ENCODE measurements at regions not wholly inside any gene's neighbourhood (a gene's known extent, or its start where the extent isn't known, plus 50 kb on each side); places are given as distances from the start of the nearest gene placed in this dataset.
"Not testable (repeated sequence)": the region's sequence is repeated elsewhere in the genome, so short reads cannot be mapped to it uniquely, and the experiment has no call there.

DNA sequence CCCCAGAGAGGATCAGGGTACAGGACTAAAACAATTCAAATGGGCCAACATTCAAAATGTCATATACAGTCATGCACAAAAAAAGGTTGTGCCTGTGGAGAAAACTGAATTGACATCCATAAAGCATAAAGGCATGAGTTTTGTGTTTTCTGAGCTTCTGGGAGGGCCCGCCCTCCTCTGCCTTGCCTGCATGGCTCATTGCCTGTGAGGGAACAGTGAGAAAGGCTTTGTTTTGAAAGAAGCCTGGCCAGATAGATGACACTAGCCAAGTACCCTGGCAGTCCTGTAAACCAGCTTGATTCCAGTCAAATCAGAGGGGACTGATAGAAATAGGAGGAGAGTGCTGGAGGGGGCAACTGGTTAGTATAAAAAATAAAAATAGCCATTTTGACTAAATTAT, 194.3 kb downstream of the KIT start:
- DNase-seq (ENCODE audit: insufficient read length, low spot score) = no peak
- TF ChIP-seq POU2F2 (IDR thresholded peaks at IDR 0.05; ENCODE audit: low read depth, low read length) (no peak), POLR2A (IDR thresholded peaks at IDR 0.05; ENCODE audit: low read depth, low read length) (no peak), SPI1 (IDR thresholded peaks at IDR 0.05; ENCODE audit: low read depth, low read length) (no peak), POLR2AphosphoS5 (IDR thresholded peaks at IDR 0.05; ENCODE audit: low read depth, low read length) (no peak), TAF1 (IDR thresholded peaks at IDR 0.05; ENCODE audit: low read depth, low read length) (no peak), PAX5 (IDR thresholded peaks at IDR 0.05; ENCODE audit: insufficient read depth, low read length, severe bottlenecking) (no peak)
- FAIRE-seq = no peak

DNA sequence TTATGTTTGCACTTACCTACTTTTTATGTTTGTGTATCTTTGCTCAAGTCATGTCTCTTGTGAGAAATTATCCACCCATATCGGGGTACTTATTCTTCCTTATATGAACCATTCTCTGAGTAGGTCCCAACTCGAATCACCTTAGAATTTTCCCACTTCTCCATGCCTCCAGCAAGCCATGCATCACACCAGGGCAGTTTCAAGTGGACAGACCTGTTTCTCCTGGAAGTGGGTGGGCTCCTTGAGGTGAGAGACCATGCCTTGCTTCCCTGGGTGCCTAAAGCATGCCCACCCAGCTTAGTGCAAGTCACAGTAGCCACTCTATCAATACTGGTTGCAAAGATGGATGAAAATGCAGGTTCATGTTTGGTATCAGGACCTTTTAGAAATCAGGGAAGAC, 187.2 kb downstream of the KIT start:
- FAIRE-seq = no peak
- TF ChIP-seq PAX5 (IDR thresholded peaks at IDR 0.05; ENCODE audit: insufficient read depth, low read length, severe bottlenecking) (no peak), SPI1 (IDR thresholded peaks at IDR 0.05; ENCODE audit: low read depth, low read length) (no peak), TAF1 (IDR thresholded peaks at IDR 0.05; ENCODE audit: low read depth, low read length) (no peak), POU2F2 (IDR thresholded peaks at IDR 0.05; ENCODE audit: low read depth, low read length) (no peak), POLR2AphosphoS5 (IDR thresholded peaks at IDR 0.05; ENCODE audit: low read depth, low read length) (no peak), POLR2A (IDR thresholded peaks at IDR 0.05; ENCODE audit: low read depth, low read length) (no peak)
- DNase-seq (ENCODE audit: insufficient read length, low spot score) = no peak

DNA sequence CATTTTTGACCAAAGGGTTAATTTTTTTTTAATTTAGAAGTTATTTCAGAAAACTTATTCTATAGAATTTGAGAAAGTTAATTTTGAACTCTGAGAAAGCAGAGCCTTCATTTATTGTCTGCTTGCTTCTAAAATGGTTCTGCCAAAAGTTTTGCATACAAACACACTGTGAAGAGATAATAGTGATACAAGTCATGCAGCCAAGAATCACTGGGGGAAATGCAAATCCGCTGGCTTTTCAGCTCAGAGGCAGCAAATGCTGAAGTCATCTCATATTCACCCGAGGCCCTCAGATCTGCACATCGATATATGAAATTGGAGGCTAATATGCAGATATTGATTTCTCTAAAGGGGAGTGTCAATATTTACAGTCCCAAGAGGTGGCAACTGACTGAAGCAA, 186.2 kb downstream of the KIT start:
- DNase-seq (ENCODE audit: insufficient read length, low spot score) = no peak
- TF ChIP-seq POLR2A (IDR thresholded peaks at IDR 0.05; ENCODE audit: low read depth, low read length) = no peak
- FAIRE-seq = no peak

GRCh38 chr4:54843106-54843505, 185.3 kb downstream of the KIT start:
- DNase-seq (ENCODE audit: insufficient read length, low spot score) = no peak
- TF ChIP-seq POU2F2 (IDR thresholded peaks at IDR 0.05; ENCODE audit: low read depth, low read length) (no peak), POLR2AphosphoS5 (IDR thresholded peaks at IDR 0.05; ENCODE audit: low read depth, low read length) (no peak), POLR2A (IDR thresholded peaks at IDR 0.05; ENCODE audit: low read depth, low read length) (no peak), TAF1 (IDR thresholded peaks at IDR 0.05; ENCODE audit: low read depth, low read length) (no peak), SPI1 (IDR thresholded peaks at IDR 0.05; ENCODE audit: low read depth, low read length) (no peak), PAX5 (IDR thresholded peaks at IDR 0.05; ENCODE audit: insufficient read depth, low read length, severe bottlenecking) (no peak)
- no peak for FAIRE-seq

DNA sequence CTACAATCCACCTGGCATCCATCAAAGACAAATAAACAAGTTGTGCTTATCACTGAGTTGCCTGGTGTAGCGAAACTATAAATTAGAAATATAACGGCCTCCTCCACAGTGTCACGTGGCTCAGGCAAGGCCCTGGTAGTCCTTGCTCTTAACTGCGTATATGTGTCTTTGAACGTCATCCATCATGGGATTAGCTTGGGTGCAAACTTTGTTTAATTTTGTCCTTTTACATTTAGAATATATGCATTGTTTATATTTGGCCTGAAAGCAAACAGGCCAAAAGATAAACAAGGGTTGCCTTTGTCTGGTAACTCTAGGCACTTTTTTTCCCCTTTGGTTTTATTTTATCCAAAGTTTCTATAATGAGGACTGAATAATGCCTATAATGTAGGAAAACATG, 184.9 kb downstream of the KIT start:
- no peak for TF ChIP-seq POU2F2 (IDR thresholded peaks at IDR 0.05; ENCODE audit: low read depth, low read length)
- no peak for TF ChIP-seq PAX5 (IDR thresholded peaks at IDR 0.05; ENCODE audit: insufficient read depth, low read length, severe bottlenecking)
- TF ChIP-seq POLR2A (IDR thresholded peaks at IDR 0.05; ENCODE audit: low read depth, low read length) = no peak
- no peak for TF ChIP-seq POLR2AphosphoS5 (IDR thresholded peaks at IDR 0.05; ENCODE audit: low read depth, low read length)
- TF ChIP-seq TAF1 (IDR thresholded peaks at IDR 0.05; ENCODE audit: low read depth, low read length) = no peak
- no peak for TF ChIP-seq SPI1 (IDR thresholded peaks at IDR 0.05; ENCODE audit: low read depth, low read length)
- FAIRE-seq (no peak), DNase-seq (ENCODE audit: insufficient read length, low spot score) (no peak)

DNA sequence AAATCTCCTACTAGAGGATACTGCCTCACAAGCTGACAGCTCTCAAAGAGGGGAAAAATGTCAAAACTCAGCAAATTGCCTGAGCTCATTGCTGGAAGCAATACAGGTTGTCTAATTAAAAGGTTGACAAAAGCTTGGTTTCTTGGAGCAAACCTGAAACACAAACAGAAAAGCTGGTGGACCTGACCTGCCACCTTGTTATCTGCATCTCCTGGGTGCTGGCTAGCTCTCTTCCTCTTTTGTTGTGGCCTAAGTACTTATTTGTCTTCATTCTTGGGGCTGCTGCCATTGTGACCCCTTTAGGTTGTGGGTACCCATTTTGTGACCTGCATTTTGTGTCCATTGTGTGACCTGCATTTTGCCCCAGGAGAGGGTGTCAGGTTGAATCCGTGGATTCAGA, 184.5 kb downstream of the KIT start:
- no peak for DNase-seq (ENCODE audit: insufficient read length, low spot score)
- TF ChIP-seq TAF1 (IDR thresholded peaks at IDR 0.05; ENCODE audit: low read depth, low read length) (no peak), POU2F2 (IDR thresholded peaks at IDR 0.05; ENCODE audit: low read depth, low read length) (no peak), SPI1 (IDR thresholded peaks at IDR 0.05; ENCODE audit: low read depth, low read length) (no peak), POLR2A (IDR thresholded peaks at IDR 0.05; ENCODE audit: low read depth, low read length) (no peak), POLR2AphosphoS5 (IDR thresholded peaks at IDR 0.05; ENCODE audit: low read depth, low read length) (no peak), PAX5 (IDR thresholded peaks at IDR 0.05; ENCODE audit: insufficient read depth, low read length, severe bottlenecking) (no peak)
- no peak for FAIRE-seq

DNA sequence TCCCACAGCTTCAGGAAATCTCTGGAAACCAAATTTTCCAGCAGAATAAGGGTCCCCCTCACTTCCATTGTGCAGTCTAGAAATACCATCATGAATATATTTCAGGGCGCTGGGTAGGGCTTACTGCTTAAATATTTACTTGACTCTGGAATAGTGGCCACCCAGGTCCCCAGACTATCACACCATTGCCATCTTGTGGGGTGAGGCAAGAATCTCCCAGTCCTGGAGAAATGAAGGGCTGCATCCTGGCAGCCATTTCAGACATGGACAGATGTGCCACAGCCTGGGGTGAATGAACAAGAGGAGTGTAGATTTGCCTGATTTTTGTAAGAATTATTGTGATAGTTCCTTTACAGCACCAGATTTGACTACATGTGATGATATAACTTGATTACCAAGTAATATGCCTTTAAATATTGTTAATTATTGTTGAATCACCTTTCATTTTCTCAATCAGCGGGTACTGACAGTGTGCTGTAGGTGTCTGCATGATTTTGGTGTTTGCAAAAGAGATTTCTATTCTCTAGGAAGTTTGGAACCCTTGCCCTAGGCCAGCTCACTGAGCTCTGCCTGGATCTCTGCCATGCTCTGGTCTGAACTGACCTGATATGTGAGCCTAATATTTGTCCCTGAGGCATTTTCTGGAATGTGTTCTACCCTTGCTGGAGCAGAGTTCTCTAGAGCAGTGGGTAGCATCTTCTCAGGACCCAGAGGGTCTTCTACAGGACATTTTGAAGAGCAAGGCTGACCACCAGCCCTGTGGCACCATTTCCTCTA, 183.4 kb downstream of the KIT start:
- FAIRE-seq (no peak), DNase-seq (ENCODE audit: insufficient read length, low spot score) (no peak)
- no peak for TF ChIP-seq POLR2AphosphoS5 (IDR thresholded peaks at IDR 0.05; ENCODE audit: low read depth, low read length)
- no peak for TF ChIP-seq SPI1 (IDR thresholded peaks at IDR 0.05; ENCODE audit: low read depth, low read length)
- no peak for TF ChIP-seq POLR2A (IDR thresholded peaks at IDR 0.05; ENCODE audit: low read depth, low read length)
- TF ChIP-seq TAF1 (IDR thresholded peaks at IDR 0.05; ENCODE audit: low read depth, low read length) = no peak
- no peak for TF ChIP-seq POU2F2 (IDR thresholded peaks at IDR 0.05; ENCODE audit: low read depth, low read length)
- no peak for TF ChIP-seq PAX5 (IDR thresholded peaks at IDR 0.05; ENCODE audit: insufficient read depth, low read length, severe bottlenecking)

DNA sequence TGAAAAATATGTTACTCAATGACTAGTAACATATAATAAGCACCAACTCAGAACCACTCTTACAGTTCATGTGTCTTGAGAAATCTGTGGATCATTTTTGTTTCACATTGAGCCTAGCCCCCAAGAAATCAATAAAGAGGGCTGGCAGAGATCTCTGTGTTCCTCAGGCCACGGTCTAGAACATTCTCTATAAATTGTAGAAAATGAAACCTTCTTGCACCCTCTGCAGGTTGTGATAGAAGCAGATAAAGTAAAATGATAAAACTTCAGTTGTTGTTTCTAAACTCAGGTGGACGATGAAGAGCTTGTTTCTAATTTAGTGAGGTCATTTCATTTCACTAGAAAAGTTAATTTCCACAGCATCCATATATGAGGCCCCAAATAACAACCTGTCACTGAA, 182.7 kb downstream of the KIT start:
- DNase-seq (ENCODE audit: insufficient read length, low spot score) (no peak), FAIRE-seq (no peak)
- TF ChIP-seq PAX5 (IDR thresholded peaks at IDR 0.05; ENCODE audit: insufficient read depth, low read length, severe bottlenecking) (no peak), POLR2A (IDR thresholded peaks at IDR 0.05; ENCODE audit: low read depth, low read length) (no peak), POLR2AphosphoS5 (IDR thresholded peaks at IDR 0.05; ENCODE audit: low read depth, low read length) (no peak)

DNA sequence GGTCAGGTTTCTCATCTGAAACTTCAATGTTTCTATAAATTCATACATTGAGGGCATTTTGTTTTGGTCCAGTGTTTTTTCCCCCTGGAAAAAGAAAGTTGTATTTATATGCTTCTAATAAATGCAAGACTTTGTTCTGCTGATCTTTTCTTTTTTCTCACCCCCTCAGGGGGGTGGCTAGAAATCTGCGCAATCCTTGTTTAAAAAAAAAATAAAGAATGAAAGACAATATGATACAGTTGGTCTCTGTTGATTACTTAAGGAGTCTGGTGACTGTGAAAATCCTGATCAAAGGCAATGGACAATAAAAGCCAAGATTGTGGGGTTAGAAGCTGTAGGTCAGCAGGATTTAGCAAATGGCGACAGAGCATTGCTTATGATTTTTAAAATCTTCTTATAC, 180.5 kb downstream of the KIT start:
- TF ChIP-seq PAX5 (IDR thresholded peaks at IDR 0.05; ENCODE audit: insufficient read depth, low read length, severe bottlenecking) = no peak
- no peak for TF ChIP-seq TAF1 (IDR thresholded peaks at IDR 0.05; ENCODE audit: low read depth, low read length)
- TF ChIP-seq SPI1 (IDR thresholded peaks at IDR 0.05; ENCODE audit: low read depth, low read length) = no peak
- no peak for TF ChIP-seq POLR2AphosphoS5 (IDR thresholded peaks at IDR 0.05; ENCODE audit: low read depth, low read length)
- TF ChIP-seq POLR2A (IDR thresholded peaks at IDR 0.05; ENCODE audit: low read depth, low read length) = no peak
- TF ChIP-seq POU2F2 (IDR thresholded peaks at IDR 0.05; ENCODE audit: low read depth, low read length) = no peak
- FAIRE-seq = no peak
- DNase-seq (ENCODE audit: insufficient read length, low spot score) = no peak

DNA sequence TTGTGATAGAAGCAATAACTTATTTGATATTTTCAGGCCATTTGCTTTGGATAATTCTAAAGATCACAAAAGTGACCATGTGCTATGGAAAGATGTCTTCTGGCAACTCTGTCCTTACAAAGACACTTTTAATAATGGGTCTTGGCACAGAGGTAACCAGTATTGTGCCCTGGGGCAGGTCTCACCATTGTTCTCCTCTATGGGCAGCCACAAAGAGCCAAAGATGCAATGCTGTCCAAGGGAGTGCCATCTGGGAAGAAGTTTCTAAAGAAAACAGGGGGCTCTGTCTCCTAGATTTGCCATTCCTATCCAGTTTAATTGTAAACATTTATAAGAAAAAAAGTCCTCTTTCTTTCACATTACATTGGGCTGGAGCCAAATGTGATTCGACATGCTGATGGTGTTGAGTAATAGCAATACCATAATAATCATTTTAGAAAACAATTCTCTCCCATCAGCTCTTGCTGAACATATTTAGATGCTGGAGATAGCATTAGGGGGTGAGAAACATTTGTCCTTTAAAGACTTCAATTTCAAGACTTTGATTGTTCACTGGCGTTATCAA, 179.9 kb downstream of the KIT start:
- TF ChIP-seq TAF1 (IDR thresholded peaks at IDR 0.05; ENCODE audit: low read depth, low read length) (no peak), POLR2A (IDR thresholded peaks at IDR 0.05; ENCODE audit: low read depth, low read length) (no peak), POLR2AphosphoS5 (IDR thresholded peaks at IDR 0.05; ENCODE audit: low read depth, low read length) (no peak)
- no peak for DNase-seq (ENCODE audit: insufficient read length, low spot score)
- no peak for FAIRE-seq

DNA sequence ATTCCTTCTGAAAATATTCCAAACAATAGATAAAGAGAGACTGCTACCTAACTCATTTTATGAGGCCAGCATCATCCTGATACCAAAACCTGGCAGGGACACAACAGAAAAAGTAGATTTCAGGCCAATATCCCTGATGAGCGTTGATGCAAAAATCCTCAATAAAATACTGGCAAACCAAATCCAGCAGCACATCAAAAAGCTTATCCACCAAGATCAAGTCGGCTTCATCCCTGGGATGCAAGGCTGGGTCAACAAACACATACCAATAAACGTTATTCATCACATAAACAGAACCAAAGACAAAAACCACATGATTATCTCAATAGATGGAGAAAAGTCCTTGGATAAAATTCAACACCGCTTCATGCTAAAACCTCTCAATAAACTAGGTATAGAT, 170.6 kb downstream of the KIT start:
- not testable (repeated sequence) for FAIRE-seq; DNase-seq (ENCODE audit: insufficient read length, low spot score)
